Muscle of leg (tissue), 3 donors: ENCODE measurements at regions not wholly inside any gene's neighbourhood (a gene's known extent, or its start where the extent isn't known, plus 50 kb on each side); places are given as distances from the start of the nearest gene placed in this dataset.
"Not testable (repeated sequence)": the region's sequence is repeated elsewhere in the genome, so short reads cannot be mapped to it uniquely, and the experiment has no call there.

Experiments
- DNase-seq: peaks from one replicate; pipeline ENCODE4 v3.0.0; 2013
- H3K27ac ChIP-seq: one replicate; pipeline ENCODE4 v1.5.1; 2013; ENCODE audit warnings: mild to moderate bottlenecking, low read length, control low read depth
- H3K27me3 ChIP-seq: one replicate; pipeline ENCODE4 v1.6.1; 2013; ENCODE audit warnings: low read length; ENCODE audit not compliant: control insufficient read depth, insufficient read depth
- H3K36me3 ChIP-seq: one replicate; pipeline ENCODE4 v1.6.1; 2013; ENCODE audit warnings: low read length; ENCODE audit not compliant: control insufficient read depth, insufficient read depth
- H3K4me1 ChIP-seq: one replicate; pipeline ENCODE4 v1.6.1; 2013; ENCODE audit warnings: low read length; ENCODE audit not compliant: control insufficient read depth, insufficient read depth
- H3K4me3 ChIP-seq: one replicate; pipeline ENCODE4 v1.5.1; 2013; ENCODE audit warnings: low read length, control low read depth
- H3K9me3 ChIP-seq: replicated peaks from 2 replicates; pipeline ENCODE4 v1.6.1; 2013; ENCODE audit warnings: low read depth, low read length; ENCODE audit not compliant: control insufficient read depth
- WGBS: methylation state at CpG from one replicate; pipeline ENCODE4 v1.1.5; 2013; ENCODE audit warnings: missing lambda C conversion rate; ENCODE audit not compliant: insufficient coverage; 5-methylcytosine and 5-hydroxymethylcytosine counted together

GRCh38 chr1:115166531-115167091 is 77.3 kb upstream of the TSPAN2 start:
- Histone ChIP-seq H3K9me3 (no peaks in the 10 kb centered on the region), H3K27ac (no peak overlapping the region), H3K4me1 (no peaks in the 10 kb centered on the region), H3K36me3 (no peaks in the 10 kb centered on the region), H3K4me3 (no peak overlapping the region), H3K27me3 (no peaks in the 10 kb centered on the region)
- DNase-seq = no peak

- Histone ChIP-seq H3K4me3 (no peak overlapping the region), H3K36me3 (no peaks in the 10 kb centered on the region), H3K27me3 (no peaks in the 10 kb centered on the region), H3K4me1 (no peaks in the 10 kb centered on the region), H3K27ac (no peak overlapping the region), H3K9me3 (no peaks in the 10 kb centered on the region)
- DNase-seq = no peak
These were observed 76.5 kb upstream of the TSPAN2 start for GRCh38 chr1:115165776-115166175.

GRCh38 chr1:115164940-115165705 is 75.8 kb upstream of the TSPAN2 start:
- no peaks in the 10 kb centered on the region for H3K9me3 ChIP-seq
- no peak for DNase-seq
- WGBS = 97% methylated on average over 3 of the region's 6 CpGs
- no peak overlapping the region for H3K4me3 ChIP-seq
- no peaks in the 10 kb centered on the region for H3K36me3 ChIP-seq
- no peaks in the 10 kb centered on the region for H3K27me3 ChIP-seq
- H3K27ac ChIP-seq = no peak overlapping the region
- H3K4me1 ChIP-seq = no peaks in the 10 kb centered on the region

DNA sequence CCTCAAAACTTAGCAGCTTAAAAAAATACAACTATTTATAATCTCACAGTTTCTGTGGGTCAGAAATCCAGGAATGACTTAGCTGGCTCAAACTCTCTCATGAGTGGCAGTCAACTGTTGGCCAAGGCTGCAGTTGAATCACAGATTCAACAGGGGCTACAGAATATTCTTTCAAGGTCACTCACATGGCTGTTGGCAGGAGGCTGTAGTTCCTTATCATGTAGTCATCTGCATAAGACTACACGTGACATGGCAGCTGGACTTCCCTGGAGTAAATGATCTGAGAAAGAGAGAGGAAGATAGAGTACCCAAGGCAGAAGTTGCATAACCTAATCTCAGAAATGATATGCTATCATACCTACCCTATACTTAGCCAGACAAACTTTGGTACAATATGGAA is 75.2 kb upstream of the TSPAN2 start:
- no peak overlapping the region for H3K4me3 ChIP-seq
- no peak for DNase-seq
- no CpG with 5 or more reads among the region's 1 CpG for WGBS
- no peaks in the 10 kb centered on the region for H3K27me3 ChIP-seq
- no peaks in the 10 kb centered on the region for H3K36me3 ChIP-seq
- H3K9me3 ChIP-seq = no peaks in the 10 kb centered on the region
- H3K27ac ChIP-seq = no peak overlapping the region
- no peaks in the 10 kb centered on the region for H3K4me1 ChIP-seq

- Histone ChIP-seq H3K4me1 (no peaks in the 10 kb centered on the region), H3K36me3 (no peaks in the 10 kb centered on the region), H3K27ac (no peak overlapping the region), H3K4me3 (no peak overlapping the region), H3K9me3 (no peaks in the 10 kb centered on the region), H3K27me3 (no peaks in the 10 kb centered on the region)
- DNase-seq = no peak
These were observed 71.4 kb upstream of the TSPAN2 start for GRCh38 chr1:115160728-115161127.

GRCh38 chr1:115159958-115160357 is 70.7 kb upstream of the TSPAN2 start:
- DNase-seq = no peak
- Histone ChIP-seq H3K4me1 (no peaks in the 10 kb centered on the region), H3K4me3 (no peak overlapping the region), H3K36me3 (no peaks in the 10 kb centered on the region), H3K27me3 (no peaks in the 10 kb centered on the region), H3K9me3 (no peaks in the 10 kb centered on the region), H3K27ac (no peak overlapping the region)

GRCh38 chr1:115158181-115158580 is 68.9 kb upstream of the TSPAN2 start:
- H3K27me3 ChIP-seq = no peaks in the 10 kb centered on the region
- 27% methylated on average over 2 of the region's 2 CpGs for WGBS
- H3K36me3 ChIP-seq = no peaks in the 10 kb centered on the region
- no peaks in the 10 kb centered on the region for H3K9me3 ChIP-seq
- H3K4me1 ChIP-seq = no peaks in the 10 kb centered on the region
- no peak overlapping the region for H3K27ac ChIP-seq
- DNase-seq = no peak
- H3K4me3 ChIP-seq = no peak overlapping the region

DNA sequence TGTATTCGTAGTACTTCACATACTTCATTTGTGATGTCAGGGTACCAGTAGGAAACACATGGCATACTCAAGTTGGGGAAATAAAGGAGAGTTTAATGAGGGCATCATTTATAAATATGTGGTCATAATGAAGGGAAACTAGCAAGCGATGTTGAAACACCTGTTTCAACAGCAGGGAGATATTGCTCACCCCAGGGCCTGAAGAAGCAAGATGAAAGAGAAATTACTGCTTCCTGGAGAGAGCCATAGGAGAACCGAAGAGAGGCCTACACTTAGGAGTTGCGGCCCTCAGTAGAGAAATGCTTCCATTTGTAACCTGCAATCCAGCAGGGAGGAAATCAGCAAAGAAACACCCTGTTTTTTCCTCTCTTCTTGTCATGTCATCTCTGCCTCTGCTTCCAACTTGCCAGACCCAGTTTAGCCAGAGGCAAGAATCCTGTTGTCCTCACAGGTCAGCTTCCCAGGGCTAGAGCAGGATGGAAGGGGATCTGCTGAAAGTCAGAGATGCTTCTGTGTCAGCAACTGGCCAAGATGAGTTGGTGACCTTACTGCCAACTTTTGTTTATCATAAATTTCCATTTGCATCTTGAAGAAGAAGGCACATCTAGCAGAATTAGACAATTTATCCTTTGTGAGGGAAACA is 67.6 kb upstream of the TSPAN2 start:
- Histone ChIP-seq H3K27ac (no peak overlapping the region), H3K4me1 (no peaks in the 10 kb centered on the region), H3K36me3 (no peaks in the 10 kb centered on the region), H3K27me3 (no peaks in the 10 kb centered on the region), H3K9me3 (no peaks in the 10 kb centered on the region), H3K4me3 (no peak overlapping the region)
- no peak for DNase-seq
- 85% methylated on average over 3 of the region's 4 CpGs for WGBS

- no peaks in the 10 kb centered on the region for H3K9me3 ChIP-seq
- no peaks in the 10 kb centered on the region for H3K27me3 ChIP-seq
- DNase-seq = no peak
- no peak overlapping the region for H3K4me3 ChIP-seq
- H3K4me1 ChIP-seq = no peaks in the 10 kb centered on the region
- no peak overlapping the region for H3K27ac ChIP-seq
- 100% methylated on average over 1 of the region's 5 CpGs for WGBS
- no peaks in the 10 kb centered on the region for H3K36me3 ChIP-seq
These were observed 64.8 kb upstream of the TSPAN2 start for GRCh38 chr1:115153966-115154557.

DNA sequence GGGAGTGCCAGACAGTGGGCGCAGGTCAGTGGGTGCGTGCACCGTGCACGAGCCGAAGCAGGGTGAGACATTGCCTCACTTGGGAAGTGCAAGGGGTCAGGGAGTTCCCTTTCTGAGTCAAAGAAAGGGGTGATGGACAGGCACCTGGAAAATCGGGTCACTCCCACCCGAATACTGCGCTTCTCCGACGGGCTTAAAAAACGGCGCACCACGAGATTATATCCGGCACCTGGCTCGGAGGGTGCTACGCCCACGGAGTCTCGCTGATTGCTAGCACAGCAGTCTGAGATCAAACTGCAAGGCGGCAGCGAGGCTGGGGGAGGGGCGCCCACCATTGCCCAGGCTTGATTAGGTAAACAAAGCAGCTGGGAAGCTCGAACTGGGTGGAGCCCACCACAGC is 58.6 kb upstream of the TSPAN2 start:
- 21% methylated on average over 11 of the region's 22 CpGs for WGBS
- not testable (repeated sequence) for H3K4me1 ChIP-seq, H3K4me3 ChIP-seq, H3K9me3 ChIP-seq, H3K36me3 ChIP-seq, DNase-seq, H3K27me3 ChIP-seq, H3K27ac ChIP-seq
